NCI-H460 (cell line): ENCODE measurements at regions not wholly inside any gene's neighbourhood (a gene's known extent, or its start where the extent isn't known, plus 50 kb on each side); places are given as distances from the start of the nearest gene placed in this dataset.
"Not testable (repeated sequence)": the region's sequence is repeated elsewhere in the genome, so short reads cannot be mapped to it uniquely, and the experiment has no call there.

Source experiments
- DNase-seq: peaks from one replicate; pipeline ENCODE4 v3.0.0-alpha.2; 2016; ENCODE audit warnings: low read depth; ENCODE audit errors: extremely low read depth

DNA sequence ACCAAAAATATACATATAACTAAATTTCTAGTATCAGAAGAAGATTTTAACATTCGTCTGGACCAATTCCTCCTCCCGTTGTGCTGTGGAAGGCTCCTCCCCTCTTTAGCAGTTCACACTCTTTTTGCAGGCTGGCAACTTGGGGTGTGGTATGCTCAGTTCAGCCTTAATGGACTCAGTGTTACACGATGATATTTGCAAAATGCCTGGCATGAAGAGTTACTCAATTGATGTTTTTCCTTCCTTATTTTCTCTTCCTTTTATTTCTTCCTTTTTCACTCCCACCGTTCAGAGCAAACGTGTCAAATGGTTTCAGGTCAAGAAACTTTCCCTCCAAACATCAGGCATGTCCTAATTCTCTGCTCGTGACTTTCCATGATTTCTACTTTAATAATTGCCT, 248.3 kb downstream of the PHF14 start:
- no peak for DNase-seq

DNA sequence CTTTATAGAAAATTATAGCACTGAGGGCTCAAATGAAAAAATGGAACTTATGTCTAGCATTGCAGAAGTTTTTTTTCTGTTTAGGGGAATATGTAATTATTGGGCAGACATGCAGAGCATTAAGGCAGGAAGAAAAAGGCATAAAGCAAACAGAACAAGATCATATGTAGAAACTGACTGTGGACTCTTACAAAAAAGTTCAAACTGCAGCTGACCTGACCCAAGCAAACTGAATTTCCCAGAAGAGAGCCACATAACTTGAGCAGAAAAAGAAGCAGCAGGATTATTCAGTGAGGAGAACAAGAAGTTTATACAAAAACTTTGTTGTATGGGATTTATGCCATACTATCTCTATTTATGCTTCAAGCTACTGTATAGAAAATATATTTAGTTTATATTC, 250.9 kb downstream of the PHF14 start:
- DNase-seq = no peak

DNA sequence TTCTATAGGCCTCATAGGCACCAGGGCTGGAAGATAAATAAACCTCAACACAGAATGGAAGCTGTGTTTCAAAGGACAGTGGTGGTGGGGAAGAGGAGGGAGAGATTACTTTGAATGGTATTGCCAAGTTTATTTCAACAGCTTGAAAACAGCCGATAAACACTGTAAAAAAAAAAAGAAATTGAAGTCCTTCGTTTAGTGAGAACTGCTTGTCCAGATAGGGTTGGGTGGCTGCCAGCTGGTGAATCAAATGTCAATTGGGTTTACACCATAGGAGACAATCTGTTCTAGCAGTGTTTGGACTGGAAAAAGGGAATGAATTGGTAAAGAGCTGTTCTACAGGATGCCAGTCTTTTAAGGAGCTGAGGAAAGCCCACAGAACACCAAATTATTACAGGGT, 254.8 kb downstream of the PHF14 start:
- no peak for DNase-seq

DNA sequence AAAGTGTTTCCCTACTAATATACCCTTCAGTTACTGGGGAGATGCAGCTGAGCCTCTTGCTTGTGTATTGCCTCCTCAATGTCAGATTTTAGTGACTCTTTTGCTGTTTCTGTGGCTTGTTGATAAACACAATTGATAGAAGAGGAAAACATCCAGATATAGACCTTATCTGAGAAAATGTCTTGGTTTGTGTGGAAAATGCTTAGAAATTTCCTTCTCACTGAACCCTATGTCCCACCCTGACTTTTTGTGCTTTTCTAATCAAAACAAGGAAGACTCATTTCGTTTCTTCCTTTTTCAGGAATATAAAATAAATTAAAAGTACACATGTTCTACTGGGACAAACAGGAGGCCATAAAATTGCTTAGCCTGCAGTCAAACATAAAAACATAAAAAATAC, 257.5 kb downstream of the PHF14 start:
- no peak for DNase-seq

DNA sequence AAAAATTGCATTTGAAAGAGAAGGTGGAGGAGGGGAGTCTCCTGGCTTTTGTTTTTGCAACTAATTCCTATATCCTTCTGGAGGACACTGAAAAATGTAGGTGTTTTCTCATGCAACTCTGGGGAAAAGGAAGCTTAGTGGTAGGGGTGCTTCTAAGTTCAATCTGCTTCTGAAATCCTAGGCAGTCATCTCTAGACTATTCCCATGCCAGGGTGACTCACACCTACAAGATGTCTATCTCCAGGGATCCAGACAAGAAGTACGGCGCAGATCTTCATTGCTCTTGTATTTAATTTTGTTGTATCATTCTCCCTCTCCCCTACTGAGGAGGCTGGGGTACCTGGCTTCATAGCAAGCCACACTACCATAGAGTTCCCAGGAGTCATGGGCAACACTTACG, 258.8 kb downstream of the PHF14 start:
- DNase-seq = no peak

DNA sequence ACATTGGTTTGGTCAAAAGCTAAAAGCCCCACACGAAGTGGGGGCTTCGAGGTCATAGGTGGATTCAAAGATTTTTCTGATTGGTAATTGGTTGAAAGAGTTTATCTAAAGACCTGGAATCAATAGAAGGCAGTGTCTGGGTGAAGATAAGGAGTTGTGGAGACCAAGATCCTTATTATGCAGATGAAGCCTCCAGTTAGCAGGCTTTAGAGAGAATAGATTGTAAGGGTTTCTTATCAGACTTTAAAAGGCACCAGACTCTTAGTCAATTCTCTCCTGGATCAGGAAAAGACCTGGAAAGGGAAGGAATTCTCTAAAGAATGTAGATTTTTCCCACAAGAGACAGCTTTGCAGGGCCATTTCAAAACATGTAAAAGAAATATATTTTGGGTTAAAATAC, 260.2 kb downstream of the PHF14 start:
- no peak for DNase-seq

DNA sequence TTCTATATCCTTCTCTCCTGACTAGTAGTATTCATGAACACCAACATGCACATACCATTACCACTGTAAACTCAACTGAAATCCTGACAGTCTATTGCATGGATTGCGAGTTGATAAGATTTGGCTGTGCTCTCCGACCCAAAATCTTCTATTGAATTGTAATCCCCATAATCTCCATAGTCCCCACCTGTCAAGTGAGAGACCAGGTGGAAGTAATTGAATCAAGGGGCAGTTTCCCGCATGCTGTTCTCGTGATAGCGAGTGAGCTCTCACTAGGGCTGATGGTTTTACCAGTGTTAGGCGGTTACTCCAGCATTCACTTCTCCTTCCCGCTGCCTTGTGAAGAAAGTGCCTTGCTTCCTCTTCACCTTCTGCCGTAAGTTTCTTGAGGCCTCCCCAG, 261.8 kb downstream of the PHF14 start:
- no peak for DNase-seq

DNA sequence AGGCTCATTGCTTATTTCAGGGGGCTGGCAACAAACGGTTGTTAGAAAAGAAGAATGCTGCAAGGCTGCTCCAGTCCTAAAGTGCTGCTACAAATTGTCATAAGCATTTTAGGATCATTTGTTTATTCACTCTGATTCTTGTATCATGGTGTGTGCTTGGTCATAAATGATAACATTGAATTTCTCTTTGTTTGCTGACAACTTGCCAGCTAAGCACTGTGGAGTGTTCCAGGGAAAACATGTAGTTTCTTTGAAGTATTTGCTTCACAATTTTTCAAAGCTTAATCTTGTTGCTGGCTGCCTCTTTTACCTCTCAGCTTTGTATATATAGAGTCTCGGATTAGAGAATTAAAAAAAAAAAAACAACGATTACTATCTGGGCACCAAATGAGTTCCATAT, 263.0 kb downstream of the PHF14 start:
- no peak for DNase-seq

DNA sequence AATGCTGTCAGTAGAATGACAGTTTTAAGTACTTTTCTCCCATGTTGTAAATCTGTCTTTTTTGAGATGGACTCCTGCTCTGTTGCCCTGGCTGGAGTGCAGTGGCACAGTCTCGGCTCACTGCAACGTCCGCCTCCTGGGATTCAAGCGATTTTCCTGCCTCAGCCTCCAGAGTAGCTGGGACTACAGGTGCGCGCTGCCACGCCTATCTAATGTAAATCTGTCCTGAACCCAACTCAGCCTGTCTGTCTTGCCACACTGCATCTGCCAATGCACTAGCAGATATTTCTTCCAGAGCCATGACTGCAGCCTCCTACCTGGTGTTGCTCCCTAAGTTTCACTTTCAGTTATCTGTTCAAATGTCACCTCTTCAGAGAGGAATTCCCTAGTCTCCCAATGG, 264.1 kb downstream of the PHF14 start:
- DNase-seq = peak; percentile 5

DNA sequence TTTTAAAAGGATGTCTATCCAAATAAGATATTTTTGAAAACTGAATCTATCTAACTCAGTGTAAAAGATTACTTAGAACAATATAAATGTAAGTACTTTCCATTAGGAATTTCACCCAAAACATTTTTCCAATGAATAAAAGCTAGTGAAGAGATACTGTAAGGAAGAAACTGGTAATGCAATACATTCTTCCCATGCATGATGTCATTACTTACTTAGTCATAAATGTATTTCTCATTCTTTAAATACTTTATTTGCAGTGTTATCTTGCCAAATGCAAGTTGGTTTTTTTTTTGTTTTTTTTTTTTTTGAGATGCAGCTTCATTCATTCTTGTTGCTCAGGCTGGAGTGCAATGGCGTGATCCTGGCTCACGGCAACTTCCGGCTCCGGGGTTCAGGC, 265.6 kb downstream of the PHF14 start:
- DNase-seq = no peak

DNA sequence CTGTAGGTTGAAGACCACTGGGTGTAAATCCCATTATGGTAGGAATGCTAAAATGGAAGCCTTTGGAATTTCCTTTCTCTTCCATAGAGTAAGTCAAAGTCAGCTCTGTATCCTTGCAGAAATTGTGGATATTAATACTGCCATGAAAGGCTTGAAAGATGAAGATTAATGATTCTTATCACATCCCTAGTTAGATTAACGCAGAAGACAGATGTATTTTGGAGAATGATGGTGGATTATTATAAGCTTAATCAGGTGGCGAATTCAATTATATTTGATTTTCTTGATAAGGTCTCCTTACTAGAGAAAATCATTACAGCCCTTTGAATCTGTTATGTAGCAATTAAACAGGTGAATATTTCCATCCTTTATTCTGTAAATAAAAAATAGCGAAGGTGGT, 270.1 kb downstream of the PHF14 start:
- DNase-seq = no peak

DNA sequence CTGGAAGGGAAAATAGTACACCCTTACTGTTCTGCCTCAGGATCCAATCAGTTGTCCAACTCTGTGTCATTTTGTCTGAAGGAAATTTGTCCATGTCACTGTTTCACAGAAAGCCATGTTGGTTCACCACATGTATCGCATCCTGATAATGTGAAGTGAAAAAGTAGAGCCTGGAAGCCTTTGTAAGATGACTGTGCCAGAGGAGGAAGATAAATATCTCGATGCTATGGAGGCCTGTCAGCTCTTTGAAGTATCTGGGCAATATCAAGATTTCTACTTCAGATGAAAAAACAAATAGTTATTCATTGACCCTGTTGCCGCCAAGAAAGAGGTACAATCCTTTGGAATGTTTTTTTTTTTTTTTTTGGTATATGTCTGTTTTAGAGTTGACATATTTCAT, 270.5 kb downstream of the PHF14 start:
- no peak for DNase-seq

DNA sequence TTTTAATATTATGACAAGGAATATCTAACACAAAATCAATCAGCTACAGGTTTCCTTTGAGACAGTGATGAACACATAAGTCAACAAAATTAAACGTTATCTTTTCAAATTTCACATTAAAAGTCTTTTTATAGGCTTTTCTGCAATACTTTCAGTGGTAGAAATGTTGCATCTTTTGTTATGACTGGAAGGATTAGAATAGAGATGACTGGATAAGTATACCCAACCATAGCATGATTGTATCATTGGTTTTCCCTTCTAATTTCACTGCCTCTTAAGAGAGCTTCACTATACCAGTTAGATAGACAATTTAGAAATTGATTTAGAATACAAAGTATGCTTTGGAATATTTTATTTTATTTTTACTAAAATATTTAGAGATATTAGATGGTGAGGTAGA, 273.9 kb downstream of the PHF14 start:
- DNase-seq = no peak

DNA sequence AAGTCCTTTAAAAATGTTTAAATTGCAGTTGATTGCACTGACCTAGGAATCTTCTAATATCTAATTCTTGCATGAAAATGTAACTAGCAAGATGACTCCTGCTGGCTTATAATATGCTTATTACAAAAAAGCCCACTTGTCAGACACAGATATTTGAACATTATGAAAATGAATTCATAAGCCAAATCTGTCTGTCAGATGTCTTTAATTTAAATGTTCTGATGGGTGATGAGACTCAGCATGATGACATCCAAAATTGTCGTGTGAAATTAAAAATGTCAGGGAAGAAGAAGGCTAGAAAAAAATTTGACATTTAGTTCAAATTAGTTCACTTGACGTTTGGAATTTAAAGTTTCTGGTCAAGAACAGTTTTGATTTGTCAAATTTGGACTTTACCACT, 277.8 kb downstream of the PHF14 start:
- DNase-seq = no peak

DNA sequence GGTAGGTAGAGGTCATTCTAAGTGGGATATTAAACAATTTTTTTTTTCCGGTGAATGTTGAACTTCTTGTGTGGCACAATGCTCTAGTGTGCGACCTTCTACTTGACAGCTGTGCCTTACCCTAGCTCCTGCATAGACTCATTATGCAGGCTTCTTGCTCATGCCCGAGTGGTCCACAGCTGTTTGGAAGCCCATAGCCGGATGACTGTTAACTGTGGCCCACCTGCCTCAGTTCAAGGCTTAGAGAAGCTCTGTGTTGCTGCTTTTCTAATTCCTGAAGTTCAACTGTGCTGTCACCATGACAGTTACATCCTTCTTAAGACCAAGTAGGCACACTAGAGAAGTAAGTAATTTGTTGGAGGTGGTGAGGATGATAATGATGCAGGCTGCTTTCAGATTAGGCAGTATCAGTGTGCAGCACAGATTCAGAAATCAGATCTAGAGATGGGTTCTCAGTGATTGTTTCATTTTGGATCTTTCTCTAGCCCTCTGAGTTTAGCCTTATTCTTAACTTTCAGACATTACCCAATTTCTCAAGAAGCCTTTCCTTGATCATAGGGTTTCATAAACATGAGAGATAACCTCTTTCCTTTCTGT, 278.4 kb downstream of the PHF14 start:
- no peak for DNase-seq

DNA sequence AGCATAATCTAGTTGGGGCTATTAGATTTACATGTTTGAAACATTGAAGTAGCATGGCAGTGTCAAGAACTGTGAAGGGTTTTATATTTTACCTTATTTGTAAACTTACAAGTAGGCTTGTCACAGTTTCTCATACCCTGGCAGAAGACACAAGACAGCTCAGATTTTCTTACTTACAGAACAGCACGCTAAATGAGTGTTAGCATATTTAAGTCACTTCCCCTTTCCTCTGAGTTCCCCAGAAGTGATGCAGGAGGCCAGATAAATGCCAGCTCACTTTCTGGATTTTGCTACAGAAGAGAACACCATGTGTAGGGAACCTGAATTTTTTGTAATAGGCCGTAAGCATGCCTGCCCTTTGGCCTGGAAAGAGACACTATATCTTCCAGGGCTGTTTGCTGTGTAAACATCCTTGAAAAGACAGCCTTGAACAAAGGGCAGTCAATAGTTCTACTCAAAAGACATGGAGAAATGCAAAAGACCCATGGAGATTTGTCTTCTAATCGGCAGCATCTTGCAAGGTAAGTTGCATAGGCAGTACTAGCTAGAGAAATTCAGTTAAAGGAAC, 279.1 kb downstream of the PHF14 start:
- DNase-seq = no peak

DNA sequence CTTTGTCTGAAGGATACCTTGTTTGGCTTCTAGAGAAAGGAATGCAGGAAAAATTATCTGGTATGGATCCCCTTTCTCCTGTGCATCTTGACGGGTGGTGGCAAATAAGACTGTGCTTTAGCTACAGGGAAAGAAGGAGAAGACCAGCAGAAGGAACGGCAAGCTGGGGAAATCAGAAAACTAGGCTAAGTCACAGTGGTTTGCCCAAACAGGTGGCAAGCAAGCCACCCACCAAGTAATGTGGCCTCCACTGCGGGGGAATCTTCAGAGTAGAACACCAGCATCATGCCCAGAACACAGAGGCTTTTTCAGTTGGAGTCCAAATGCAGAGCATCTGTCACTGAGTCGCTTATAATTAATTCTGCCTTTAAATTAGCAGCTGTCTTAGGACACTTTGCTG, 282.8 kb downstream of the PHF14 start:
- DNase-seq = no peak

DNA sequence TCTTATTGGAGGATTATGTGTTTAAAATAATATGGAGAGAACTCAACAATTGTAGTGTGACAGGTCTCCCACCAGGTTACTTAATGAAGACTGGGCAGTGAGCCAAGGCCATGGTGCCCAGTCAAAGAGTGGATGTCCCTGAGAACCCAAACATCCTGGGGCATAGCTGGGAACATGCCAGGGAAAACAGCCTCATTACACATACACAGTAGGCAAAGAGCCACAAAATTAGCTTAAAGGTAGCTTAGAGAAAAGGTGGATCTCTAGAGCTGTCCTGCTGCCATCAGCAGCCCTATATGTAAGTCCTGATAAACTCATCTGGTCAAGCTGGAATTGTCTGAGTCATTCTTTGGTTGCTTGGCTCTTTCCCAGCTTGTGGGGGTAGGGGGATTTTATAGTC, 287.8 kb downstream of the PHF14 start:
- DNase-seq = no peak

DNA sequence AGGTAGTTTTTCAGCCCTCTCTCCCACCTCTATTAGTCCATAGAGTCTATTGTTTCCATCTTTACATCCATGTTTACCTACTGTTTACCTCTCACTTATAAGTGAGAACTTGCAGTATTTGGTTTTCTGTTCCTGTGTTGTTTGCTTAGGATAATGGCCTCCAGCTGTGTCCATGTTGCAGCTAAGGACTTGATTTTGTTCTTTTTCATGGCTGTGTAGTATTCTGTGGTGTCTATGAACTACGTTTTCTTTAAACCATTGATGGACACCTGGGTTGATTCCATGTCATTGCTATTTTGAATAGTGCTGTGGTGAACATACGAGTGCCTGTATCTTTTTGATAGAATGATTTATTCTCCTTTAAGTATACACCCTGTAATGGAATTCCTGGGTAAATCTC, 292.4 kb downstream of the PHF14 start:
- no peak for DNase-seq

DNA sequence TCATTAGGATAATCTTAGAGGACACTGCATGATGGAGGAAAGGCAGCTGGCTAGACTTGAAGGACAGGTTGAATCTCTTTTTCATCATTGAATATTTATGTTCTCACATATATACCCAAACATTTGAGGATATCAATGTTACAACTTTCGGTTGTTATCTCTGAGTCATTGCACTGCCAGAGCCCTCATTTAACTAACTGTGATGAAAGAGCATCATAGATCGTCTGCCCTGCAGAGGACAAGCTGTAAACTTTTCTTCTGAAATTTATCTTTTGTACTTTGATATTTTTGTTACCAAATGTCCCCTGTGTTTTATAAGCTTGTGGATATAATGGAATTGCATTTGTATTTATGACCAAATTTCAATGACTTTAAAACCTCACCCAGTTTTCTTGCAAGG, 298.7 kb downstream of the PHF14 start:
- no peak for DNase-seq

DNA sequence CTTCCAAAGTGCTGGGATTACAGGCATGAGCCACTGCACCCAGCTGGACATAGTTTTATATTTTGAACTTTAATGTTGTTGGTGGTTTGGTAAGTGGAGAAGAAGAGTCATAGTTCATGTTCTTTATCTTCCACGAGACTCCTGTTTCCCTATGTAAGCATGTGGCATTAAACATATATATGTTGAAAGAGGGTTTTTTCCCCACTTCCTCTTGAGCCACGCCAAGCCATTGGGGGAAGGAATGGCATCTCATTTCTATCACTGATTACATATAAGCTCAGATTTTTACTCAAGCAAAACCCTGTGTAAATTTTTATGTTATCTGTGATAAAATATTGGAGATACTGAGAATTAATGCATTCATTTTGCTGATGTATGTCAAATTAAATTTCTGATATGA, 300.4 kb downstream of the PHF14 start:
- no peak for DNase-seq

DNA sequence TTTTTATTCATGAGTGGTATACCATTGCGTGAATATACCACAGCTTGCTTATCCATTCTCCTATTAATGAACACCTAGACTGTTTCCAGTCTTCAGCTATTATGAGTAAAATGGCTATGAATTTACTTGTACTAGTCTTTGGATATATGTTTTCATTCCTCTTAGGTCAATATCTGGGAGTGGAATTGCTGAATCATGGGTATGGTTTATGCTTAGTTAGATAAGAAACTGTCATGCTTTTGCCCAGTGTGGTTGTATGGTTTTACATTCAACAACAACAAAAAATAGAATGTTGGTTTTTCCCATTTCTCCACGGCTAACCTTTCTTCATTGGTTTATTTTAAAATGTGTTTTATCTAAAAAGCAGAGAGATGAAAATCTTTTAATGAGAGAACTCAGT, 308.3 kb downstream of the PHF14 start:
- DNase-seq = no peak

DNA sequence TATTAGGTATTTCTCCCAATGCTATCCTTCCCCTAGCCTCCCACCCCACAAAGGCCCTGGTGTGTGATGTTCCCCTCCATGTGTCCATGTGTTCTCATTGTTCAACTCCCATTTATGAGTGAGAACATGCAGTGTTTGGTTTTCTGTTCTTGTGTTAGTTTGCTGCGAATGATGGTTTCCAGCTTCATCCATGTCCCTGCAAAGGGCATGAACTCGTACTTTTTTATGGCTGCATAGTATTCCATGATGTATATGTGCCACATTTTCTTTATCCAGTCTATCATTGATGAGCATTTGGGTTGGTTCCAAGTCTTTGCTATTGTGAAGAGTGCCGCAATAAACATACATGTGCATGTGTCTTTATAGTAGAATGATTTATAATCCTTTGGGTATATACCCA, 309.9 kb downstream of the PHF14 start:
- not testable (repeated sequence) for DNase-seq
